OCI-LY7 (cell line): ENCODE measurements at regions not wholly inside any gene's neighbourhood (a gene's known extent, or its start where the extent isn't known, plus 50 kb on each side); places are given as distances from the start of the nearest gene placed in this dataset.

Source experiments
- CTCF ChIP-seq: fragments of 200-600 bp; sonication (generic); conservative IDR thresholded peaks from 2 replicates; pipeline ENCODE4 v1.5.1; 2014; ENCODE audit warnings: mild to moderate bottlenecking, antibody characterized with exemption, low read length, moderate library complexity, mixed read lengths
- EZH2phosphoT487 ChIP-seq: fragments of 200-600 bp; sonication (generic); IDR thresholded peaks from 2 replicates; pipeline ENCODE4 v1.6.1; 2018; ENCODE audit warnings: low read depth, borderline replicate concordance, mild to moderate bottlenecking, mixed run types, antibody characterized with exemption, low read length, moderate library complexity, mixed read lengths

- TF ChIP-seq CTCF (no peak), EZH2phosphoT487 (no peak)
Measured at GRCh38 chr16:52928955-52929354, 123.7 kb downstream of the CHD9NB start.
